ENCODE measurements at regions not wholly inside any gene's neighbourhood (a gene's known extent, or its start where the extent isn't known, plus 50 kb on each side); places are given as distances from the start of the nearest gene placed in this dataset.

- Mint-ChIP-seq H3K4me1 (peaks cover 0 to 4% of the 10 kb centered on the region in 2 experiments; a peak in 2 of 4 replicates), H3K27ac (no peak overlapping the region), H3K27me3 (ENCODE audit: low read depth) (no peaks in the 10 kb centered on the region), H3K9me3 (no peaks in the 10 kb centered on the region), H3K36me3 (ENCODE audit: insufficient read depth in 1 of 3, low read depth in 3 of 3) (no peaks in the 10 kb centered on the region), H3K4me3 (no peak overlapping the region)
- Histone ChIP-seq H3K4me1 (ENCODE audit: insufficient read depth, low read length) (no peaks in the 10 kb centered on the region; the same call in 1 of the 2 replicates), H3K56ac (ENCODE audit: insufficient read length, low read depth, low read length) (no peak overlapping the region), H4K91ac (ENCODE audit: insufficient read length, low read depth, low read length) (no peak overlapping the region), H3K27me3 (ENCODE audit: insufficient read depth, low read length) (no peaks in the 10 kb centered on the region), H3K27ac (ENCODE audit: insufficient read length, low read depth, low read length) (no peak overlapping the region), H2BK5ac (ENCODE audit: insufficient read length, low read length) (no peak overlapping the region), H2BK20ac (ENCODE audit: low read depth, low read length, poor library complexity, severe bottlenecking) (no peak overlapping the region), H2BK12ac (ENCODE audit: insufficient read length, low read depth, low read length) (no peak overlapping the region), H2AK5ac (ENCODE audit: insufficient read length, low read length) (no peak overlapping the region), H3K14ac (ENCODE audit: insufficient read depth, low read length) (peak overlapping the region; percentile 67; the same call in 1 of the 2 replicates), H3K23ac (ENCODE audit: insufficient read length, low read depth, low read length) (no peak overlapping the region), H4K20me1 (ENCODE audit: control insufficient read depth, insufficient read depth, insufficient read length) (no peaks in the 10 kb centered on the region), H2AFZ (ENCODE audit: low read length) (no peak overlapping the region), H3K9me3 (ENCODE audit: control insufficient read depth, low read depth, low read length) (no peaks in the 10 kb centered on the region), H3T11ph (ENCODE audit: low read length) (no peak overlapping the region), H3K79me1 (ENCODE audit: insufficient read depth, low read depth, low read length, poor library complexity, severe bottlenecking) (no peaks in the 10 kb centered on the region), H2BK15ac (ENCODE audit: low read depth, low read length) (no peak overlapping the region), H3K79me2 (ENCODE audit: insufficient read depth, low read length) (no peaks in the 10 kb centered on the region), H4K8ac (replicated peaks; ENCODE audit: insufficient read length, low read depth, low read length) (no peak overlapping the region), H3K18ac (ENCODE audit: insufficient read length, low read depth, low read length) (no peak overlapping the region), H2BK120ac (ENCODE audit: low read depth, low read length, poor library complexity, severe bottlenecking) (no peak overlapping the region), H3K9ac (ENCODE audit: extremely low read depth, insufficient read length, low read length) (no peak overlapping the region), H3K4ac (ENCODE audit: low read depth, low read length) (no peak overlapping the region), H3K23me2 (ENCODE audit: insufficient read length, low read depth, low read length, poor library complexity, severe bottlenecking) (no peaks in the 10 kb centered on the region), H4K5ac (ENCODE audit: insufficient read length, low read depth, low read length) (no peak overlapping the region), H3K4me2 (ENCODE audit: insufficient read depth, insufficient read length, low read length) (no peak overlapping the region)
- WGBS (ENCODE audit: extremely low coverage, insufficient read length, low lambda C conversion rate) = no CpG with 5 or more reads among the region's 6 CpGs
- no peak for TF ChIP-seq CTCF (conservative IDR thresholded peaks at IDR 0.05)
- no peak for DNase-seq
Observed at GRCh38 chr4:144288011-144288903, 147.7 kb upstream of the GYPA start.
